A204.1 (cell line): ENCODE measurements at regions not wholly inside any gene's neighbourhood (a gene's known extent, or its start where the extent isn't known, plus 50 kb on each side); places are given as distances from the start of the nearest gene placed in this dataset.
"Not testable (repeated sequence)": the region's sequence is repeated elsewhere in the genome, so short reads cannot be mapped to it uniquely, and the experiment has no call there.

Experiments used
- FAIRE-seq: peaks from 2 replicates; lab custom pipeline; 2012; peaks lifted over from hg19 to GRCh38; lab: Jason Lieb, UNC

GRCh38 chr12:111248236-111249017, 120.5 kb downstream of the PHETA1 start:
- FAIRE-seq = no peak

GRCh38 chr12:111247083-111247783, 121.7 kb downstream of the PHETA1 start:
- no peak for FAIRE-seq

GRCh38 chr12:111246477-111247011, 122.4 kb downstream of the PHETA1 start:
- no peak for FAIRE-seq

GRCh38 chr12:111245701-111246476, 123.0 kb downstream of the PHETA1 start:
- FAIRE-seq = no peak

- FAIRE-seq = no peak
These were observed 124.2 kb downstream of the PHETA1 start for GRCh38 chr12:111244673-111245072.

- not testable (repeated sequence) for FAIRE-seq
These were observed 126.1 kb downstream of the PHETA1 start for GRCh38 chr12:111242817-111243216.

- no peak for FAIRE-seq
These were observed 126.7 kb downstream of the PHETA1 start for GRCh38 chr12:111242184-111242583.

GRCh38 chr12:111240374-111240773, 128.5 kb downstream of the PHETA1 start:
- no peak for FAIRE-seq

GRCh38 chr12:111239235-111239634, 129.7 kb downstream of the PHETA1 start:
- no peak for FAIRE-seq

- FAIRE-seq = no peak
These were observed 130.7 kb downstream of the PHETA1 start for GRCh38 chr12:111238075-111238734.

GRCh38 chr12:111234491-111234890, 134.4 kb downstream of the PHETA1 start:
- not testable (repeated sequence) for FAIRE-seq

GRCh38 chr12:111233786-111234185, 135.1 kb downstream of the PHETA1 start:
- FAIRE-seq = no peak

- no peak for FAIRE-seq
These were observed 138.2 kb downstream of the PHETA1 start for GRCh38 chr12:111230649-111231048.

GRCh38 chr12:111228916-111229666, 139.8 kb downstream of the PHETA1 start:
- no peak for FAIRE-seq

- FAIRE-seq = no peak
These were observed 141.1 kb downstream of the PHETA1 start for GRCh38 chr12:111227476-111228420.

GRCh38 chr12:111226680-111227079, 142.2 kb downstream of the PHETA1 start:
- FAIRE-seq = no peak

GRCh38 chr12:111225307-111225706, 143.6 kb downstream of the PHETA1 start:
- FAIRE-seq = no peak

- no peak for FAIRE-seq
These were observed 144.5 kb downstream of the PHETA1 start for GRCh38 chr12:111224186-111225066.

GRCh38 chr12:111222523-111222922, 146.4 kb downstream of the PHETA1 start:
- no peak for FAIRE-seq
